GM19468 (cell line): ENCODE measurements at regions not wholly inside any gene's neighbourhood (a gene's known extent, or its start where the extent isn't known, plus 50 kb on each side); places are given as distances from the start of the nearest gene placed in this dataset.

Source experiments
- ATAC-seq: cut with Tn5 transposase; IDR thresholded peaks from one replicate; pipeline ENCODE4 v1.9.1; 2021; ENCODE audit warnings: mild to moderate bottlenecking, moderate library complexity, moderate number of reproducible peaks; ENCODE audit not compliant: unreplicated experiment; ENCODE audit errors: extremely low read depth

DNA sequence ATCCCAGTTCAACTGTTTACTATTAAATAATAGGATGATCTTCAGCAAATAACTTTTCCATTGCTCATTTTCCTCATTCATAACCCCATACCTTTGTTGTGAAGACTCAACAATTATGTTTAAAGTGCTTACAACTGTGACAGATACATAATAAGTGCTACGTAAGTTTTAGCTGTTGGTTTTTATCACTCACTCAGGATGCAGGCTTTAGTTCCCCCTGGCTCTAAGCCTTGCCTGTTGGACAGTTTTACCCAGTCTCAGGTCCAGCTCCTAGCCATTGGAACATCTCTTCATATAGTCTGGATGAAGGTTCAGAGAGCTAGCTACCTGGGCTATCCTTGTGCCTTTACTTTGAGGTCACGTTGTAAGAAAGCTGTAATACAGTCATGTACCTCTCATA, 353.2 kb downstream of the CRPPA start:
- ATAC-seq = no peak

DNA sequence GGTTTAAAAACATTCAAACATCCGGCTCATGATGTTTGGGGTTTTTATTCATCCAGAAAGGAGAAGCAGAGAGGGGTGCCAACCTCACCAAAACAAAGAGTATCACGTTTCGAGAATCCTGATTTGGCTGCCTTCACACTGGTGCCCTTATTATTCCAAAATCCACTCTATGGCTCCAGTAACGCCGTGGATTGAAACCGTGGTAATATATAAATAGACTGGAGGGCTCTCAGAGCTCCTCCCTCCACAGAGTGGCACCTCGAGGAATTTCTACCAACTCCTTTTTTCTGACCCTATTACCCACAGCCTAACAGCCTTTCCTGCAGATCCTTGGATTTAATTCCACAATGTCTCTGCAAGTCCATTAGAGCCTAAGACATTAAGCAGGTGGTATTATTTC, 353.6 kb downstream of the CRPPA start:
- ATAC-seq = no peak

GRCh38 chr7:16066805-16067459, 354.4 kb downstream of the CRPPA start:
- ATAC-seq = no peak

DNA sequence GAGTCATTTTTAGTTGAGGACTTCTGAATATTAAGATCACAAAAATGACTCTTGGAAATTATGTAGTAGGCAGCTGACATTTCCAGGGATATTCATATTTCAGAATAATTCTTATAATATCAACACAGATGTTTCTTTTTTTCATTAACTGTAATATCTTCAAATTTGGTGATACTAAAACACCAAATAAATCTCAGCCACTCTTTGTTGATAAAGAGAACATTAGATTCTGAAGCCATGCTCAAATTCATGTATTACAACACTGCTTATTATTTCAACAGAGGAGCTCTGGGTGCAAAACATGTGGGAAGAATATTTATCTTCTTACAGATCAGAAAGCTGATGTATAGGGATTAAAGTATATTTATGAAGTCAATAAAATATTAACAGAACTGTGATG, 355.4 kb downstream of the CRPPA start:
- ATAC-seq = no peak

GRCh38 chr7:16063716-16064675, 357.3 kb downstream of the CRPPA start:
- no peak for ATAC-seq

DNA sequence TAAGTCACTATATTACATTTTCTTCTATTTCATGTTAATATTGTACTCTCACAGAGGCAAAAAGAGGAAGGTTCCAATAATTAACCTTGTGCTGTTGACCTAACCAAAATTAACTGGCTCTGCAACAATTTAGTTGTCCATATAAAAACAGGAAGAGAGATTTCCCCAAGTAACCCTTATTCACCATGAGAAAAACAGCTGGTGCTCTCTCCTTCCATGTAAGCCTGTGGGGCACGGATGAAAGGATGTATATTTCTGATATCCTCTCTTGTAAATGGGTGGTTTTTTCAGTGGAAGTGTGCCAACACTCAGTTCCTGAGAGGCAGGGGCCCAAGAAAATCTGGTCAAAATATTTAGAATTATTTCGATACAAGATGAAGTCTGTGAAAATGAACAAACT, 358.1 kb downstream of the CRPPA start:
- ATAC-seq = no peak

GRCh38 chr7:16062269-16062668, 359.1 kb downstream of the CRPPA start:
- no peak for ATAC-seq

- no peak for ATAC-seq
Measured at GRCh38 chr7:16061630-16062029, 359.7 kb downstream of the CRPPA start.

DNA sequence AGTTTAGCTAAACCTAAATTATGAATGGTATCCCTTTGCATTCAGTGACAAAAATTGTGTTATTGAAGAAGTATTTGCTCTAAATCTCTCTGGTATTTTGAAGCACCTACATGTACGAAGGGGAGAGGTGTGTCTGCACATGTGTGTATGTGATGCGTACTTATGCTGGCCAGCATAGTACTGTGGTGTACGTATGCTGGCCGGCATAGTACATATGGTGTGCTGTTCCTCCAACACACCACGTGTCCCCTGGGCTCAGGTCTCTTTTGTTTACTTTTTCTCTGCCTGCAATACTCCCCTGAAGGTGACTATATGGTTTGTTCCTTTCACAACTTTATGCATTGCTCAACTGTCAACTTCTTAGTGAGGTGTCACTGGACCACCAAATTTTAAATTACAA, 360.3 kb downstream of the CRPPA start:
- no peak for ATAC-seq

DNA sequence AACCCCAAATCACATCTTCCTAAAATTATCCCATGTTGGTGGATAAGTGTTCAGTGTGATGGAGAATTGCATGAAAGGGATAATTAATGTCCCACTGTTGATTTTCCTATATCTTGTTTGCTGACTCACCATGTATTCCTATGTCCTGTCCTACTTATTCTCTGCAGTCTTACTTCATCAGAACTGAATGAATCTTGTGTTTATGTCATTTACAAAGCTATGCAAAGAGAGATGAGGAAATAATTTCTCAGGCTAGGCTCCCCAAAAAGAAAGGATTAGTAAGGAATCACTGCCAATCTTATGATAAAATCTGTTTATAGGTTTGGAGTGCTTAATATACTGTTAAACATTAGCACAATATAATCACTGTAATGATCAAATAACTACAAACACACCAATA, 360.8 kb downstream of the CRPPA start:
- no peak for ATAC-seq

DNA sequence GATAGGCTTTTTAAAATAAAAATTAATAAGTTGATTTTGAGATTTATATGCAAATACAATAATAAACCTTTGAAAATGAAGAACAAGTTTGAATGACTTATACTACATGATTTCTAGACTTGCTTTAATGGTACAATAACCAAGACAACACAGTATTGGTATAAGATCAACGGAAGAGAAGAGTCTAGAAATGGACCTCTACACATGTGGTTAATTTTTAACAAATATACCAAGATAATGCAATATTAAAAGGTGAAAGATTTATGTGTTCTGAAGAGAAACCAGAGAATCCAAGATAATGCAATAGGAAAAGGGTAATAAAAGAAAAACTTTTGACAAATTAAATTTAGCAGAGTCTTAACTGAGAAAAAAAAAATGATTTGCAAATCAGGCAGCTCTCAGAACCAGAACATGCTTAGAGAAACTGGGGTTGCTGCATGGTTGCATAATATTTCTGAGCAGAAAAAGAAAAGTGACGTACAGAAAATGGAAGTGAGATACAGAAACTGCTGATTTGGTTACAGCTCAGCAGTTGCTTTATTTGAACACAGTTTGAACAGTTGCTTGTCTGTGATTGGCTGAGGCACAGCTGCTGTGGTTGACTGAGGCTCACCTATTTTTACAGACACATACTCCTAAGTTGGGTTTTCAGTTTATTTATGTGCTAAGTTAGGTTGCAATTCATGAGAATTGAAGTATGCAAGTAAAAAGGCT, 365.9 kb downstream of the CRPPA start:
- ATAC-seq = peak; percentile 49

- no peak for ATAC-seq
Measured at GRCh38 chr7:16051561-16052255, 365.2 kb upstream of the MEOX2 start.

DNA sequence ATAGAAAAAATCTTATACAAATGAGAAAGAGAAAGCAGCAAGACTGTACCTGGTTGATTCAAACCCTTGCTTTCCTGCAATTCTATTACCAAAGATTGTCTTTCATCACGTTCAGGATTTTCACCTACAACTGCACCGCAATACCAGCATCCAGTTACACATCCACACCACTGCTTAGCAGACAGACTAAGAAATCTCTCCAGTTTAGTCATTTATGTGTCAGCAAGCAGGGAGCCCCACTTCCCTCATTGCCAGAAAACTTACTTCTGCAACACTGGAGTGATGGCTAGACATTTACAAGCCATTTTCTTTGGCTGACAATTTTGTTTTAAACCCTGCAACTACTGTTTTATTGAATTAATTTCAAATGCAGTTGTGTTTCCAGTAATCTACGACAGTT, 359.6 kb upstream of the MEOX2 start:
- ATAC-seq = no peak

GRCh38 chr7:16045296-16045695, 358.8 kb upstream of the MEOX2 start:
- no peak for ATAC-seq

GRCh38 chr7:16044645-16045044, 358.2 kb upstream of the MEOX2 start:
- ATAC-seq = no peak

- no peak for ATAC-seq
Measured at GRCh38 chr7:16040346-16040745, 353.9 kb upstream of the MEOX2 start.

DNA sequence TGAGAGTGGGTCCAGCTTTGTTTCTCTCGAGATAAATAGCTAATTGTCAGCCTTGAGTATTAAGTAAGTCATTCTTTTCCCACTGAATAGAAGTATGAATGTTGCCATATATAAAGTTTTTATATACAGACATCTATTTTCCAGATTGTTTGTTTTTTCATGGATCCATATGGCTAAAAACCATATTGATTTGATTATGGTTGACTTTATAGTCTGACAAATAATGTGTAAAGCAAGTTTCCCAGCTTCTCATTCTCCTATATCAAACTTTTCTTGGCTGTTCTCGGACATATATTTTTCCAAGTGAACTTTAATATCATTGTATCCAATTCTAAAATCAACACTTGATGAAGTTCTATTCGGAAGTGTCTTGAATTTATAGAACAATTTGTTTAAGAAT, 352.4 kb upstream of the MEOX2 start:
- no peak for ATAC-seq

DNA sequence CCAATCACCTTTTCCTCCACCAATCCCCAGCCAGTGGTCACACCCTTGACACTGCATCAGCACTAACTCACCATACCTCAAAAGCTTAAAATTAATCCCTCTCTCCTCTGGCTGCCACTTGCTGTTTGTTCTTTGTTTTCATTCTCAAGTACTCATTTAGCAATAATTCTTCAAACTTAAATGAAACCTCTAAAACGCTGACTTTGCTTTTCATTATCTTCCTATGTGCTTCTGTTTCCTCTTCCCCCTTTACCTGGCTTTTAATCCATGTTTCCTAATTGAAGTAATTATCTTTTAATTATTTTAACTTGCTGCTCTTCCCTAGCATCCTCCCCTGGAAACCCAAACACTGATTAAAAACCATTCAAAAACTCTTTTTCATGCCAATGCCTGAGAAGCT, 348.9 kb upstream of the MEOX2 start:
- no peak for ATAC-seq

- no peak for ATAC-seq
Measured at GRCh38 chr7:16034866-16035265, 348.4 kb upstream of the MEOX2 start.

DNA sequence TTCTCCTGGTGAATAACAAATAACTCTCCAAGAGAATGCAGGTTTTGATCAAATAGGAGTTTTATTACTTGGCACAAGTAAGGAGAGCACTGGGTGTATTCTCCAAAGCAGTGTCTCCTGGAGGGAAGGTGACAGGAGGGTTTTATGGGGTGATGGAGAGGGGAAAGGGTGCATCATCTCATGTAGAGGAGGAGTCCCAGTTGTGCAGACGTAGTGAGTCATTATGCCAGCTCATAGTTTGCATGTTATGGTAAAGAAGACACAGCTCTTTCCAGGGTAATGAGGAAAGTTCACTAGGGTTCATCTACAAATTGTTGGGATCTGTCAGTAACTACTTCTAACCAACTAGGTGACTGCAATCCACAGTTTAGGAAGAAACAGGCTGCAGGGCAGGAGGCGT, 347.9 kb upstream of the MEOX2 start:
- ATAC-seq = no peak
